ENCODE measurements at regions not wholly inside any gene's neighbourhood (a gene's known extent, or its start where the extent isn't known, plus 50 kb on each side); places are given as distances from the start of the nearest gene placed in this dataset.

DNA sequence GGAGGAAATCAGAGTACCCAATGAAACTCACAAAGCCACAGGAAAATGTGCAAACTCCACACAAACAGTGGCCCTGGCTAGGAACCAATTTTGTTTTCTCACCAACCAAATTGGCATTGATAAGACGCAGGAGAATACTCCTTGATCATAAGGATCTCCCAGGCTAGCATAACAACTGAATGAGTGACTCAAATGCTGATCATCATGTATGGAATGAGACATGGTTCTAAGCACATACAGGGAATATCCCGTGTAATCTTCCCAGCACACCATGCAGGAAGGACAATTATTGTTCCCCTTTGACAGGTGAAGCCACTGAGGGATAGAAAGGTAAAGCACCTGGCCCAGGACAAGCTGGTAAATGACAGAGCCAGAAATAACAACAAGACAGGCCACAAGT, 180.0 kb upstream of the DUSP10 start:
- Mint-ChIP-seq H3K4me1 (ENCODE audit: low read depth) (no peaks in the 10 kb centered on the region), H3K9me3 (no peaks in the 10 kb centered on the region), H3K4me3 (no peak overlapping the region), H3K27ac (no peak overlapping the region), H3K36me3 (ENCODE audit: low read depth) (no peaks in the 10 kb centered on the region), H3K27me3 (ENCODE audit: low read depth) (no peaks in the 10 kb centered on the region)
- no peak for DNase-seq (ENCODE audit: low spot score)

DNA sequence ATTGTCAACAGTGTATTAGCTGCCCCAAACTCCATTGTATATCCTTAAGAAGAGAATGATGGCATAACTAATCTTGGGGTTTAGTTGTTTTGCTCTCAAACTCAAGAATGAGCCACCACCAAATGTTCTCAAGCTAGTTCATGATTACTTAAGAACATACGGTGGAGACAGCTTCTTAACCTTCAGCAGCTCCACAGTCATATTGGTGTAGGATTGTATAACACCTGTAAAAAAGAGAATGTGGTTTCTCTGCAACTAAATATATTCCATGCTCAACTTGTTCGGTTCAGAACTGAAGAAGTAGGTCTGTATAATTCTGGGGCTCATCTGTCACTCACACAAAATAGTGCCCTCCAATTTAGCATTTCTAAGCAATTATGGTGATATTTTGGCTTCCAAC, 177.9 kb upstream of the DUSP10 start:
- DNase-seq (ENCODE audit: low spot score) = no peak
- H3K4me1 Mint-ChIP-seq (ENCODE audit: low read depth) = no peaks in the 10 kb centered on the region
- H3K9me3 Mint-ChIP-seq = no peaks in the 10 kb centered on the region
- H3K27ac Mint-ChIP-seq = no peak overlapping the region
- H3K36me3 Mint-ChIP-seq (ENCODE audit: low read depth) = no peaks in the 10 kb centered on the region
- H3K4me3 Mint-ChIP-seq = no peak overlapping the region
- H3K27me3 Mint-ChIP-seq (ENCODE audit: low read depth) = no peaks in the 10 kb centered on the region

GRCh38 chr1:221919341-221919740, 177.5 kb upstream of the DUSP10 start:
- Mint-ChIP-seq H3K9me3 (no peaks in the 10 kb centered on the region), H3K36me3 (ENCODE audit: low read depth) (no peaks in the 10 kb centered on the region), H3K27me3 (ENCODE audit: low read depth) (no peaks in the 10 kb centered on the region), H3K4me3 (no peak overlapping the region), H3K27ac (no peak overlapping the region), H3K4me1 (ENCODE audit: low read depth) (no peaks in the 10 kb centered on the region)
- no peak for DNase-seq (ENCODE audit: low spot score)

DNA sequence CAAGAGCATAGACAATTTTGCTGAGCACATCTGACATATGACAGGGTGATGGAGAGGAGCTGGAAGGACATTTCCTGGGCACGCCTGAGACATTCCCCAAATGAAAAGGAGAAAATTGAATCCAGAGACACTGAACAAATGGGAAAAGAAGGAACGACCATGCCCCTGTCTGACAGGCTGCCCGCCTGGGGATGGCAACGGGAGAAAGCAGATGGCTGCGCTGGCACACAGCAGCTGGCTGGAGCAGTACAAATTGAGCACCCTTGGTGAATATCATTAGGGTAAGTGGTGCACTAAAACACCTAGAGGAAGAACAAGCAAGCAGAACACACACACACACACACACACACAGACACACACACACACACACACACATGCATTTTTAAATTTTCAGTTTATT, 174.3 kb upstream of the DUSP10 start:
- peaks cover 8% of the 10 kb centered on the region for H3K4me1 Mint-ChIP-seq (ENCODE audit: low read depth)
- no peaks in the 10 kb centered on the region for H3K27me3 Mint-ChIP-seq (ENCODE audit: low read depth)
- no peaks in the 10 kb centered on the region for H3K9me3 Mint-ChIP-seq
- H3K36me3 Mint-ChIP-seq (ENCODE audit: low read depth) = no peaks in the 10 kb centered on the region
- H3K27ac Mint-ChIP-seq = no peak overlapping the region
- no peak overlapping the region for H3K4me3 Mint-ChIP-seq
- DNase-seq (ENCODE audit: low spot score) = no peak

GRCh38 chr1:221915764-221916163, 173.9 kb upstream of the DUSP10 start:
- no peaks in the 10 kb centered on the region for H3K9me3 Mint-ChIP-seq
- H3K27me3 Mint-ChIP-seq (ENCODE audit: low read depth) = no peaks in the 10 kb centered on the region
- no peak overlapping the region for H3K27ac Mint-ChIP-seq

GRCh38 chr1:221913351-221913892, 171.5 kb upstream of the DUSP10 start:
- H3K27ac Mint-ChIP-seq = no peak overlapping the region
- H3K36me3 Mint-ChIP-seq (ENCODE audit: low read depth) = no peaks in the 10 kb centered on the region
- H3K27me3 Mint-ChIP-seq (ENCODE audit: low read depth) = peaks cover 5% of the 10 kb centered on the region
- no peak for DNase-seq (ENCODE audit: low spot score)
- no peaks in the 10 kb centered on the region for H3K9me3 Mint-ChIP-seq
- H3K4me1 Mint-ChIP-seq (ENCODE audit: low read depth) = peaks cover 8% of the 10 kb centered on the region
- H3K4me3 Mint-ChIP-seq = no peak overlapping the region

More at GRCh38 chr1:221915764-221916163, 173.9 kb upstream of the DUSP10 start:
- Mint-ChIP-seq H3K4me1 (ENCODE audit: low read depth) (peaks cover 8% of the 10 kb centered on the region), H3K36me3 (ENCODE audit: low read depth) (no peaks in the 10 kb centered on the region), H3K4me3 (no peak overlapping the region)
- DNase-seq (ENCODE audit: low spot score) = no peak

DNA sequence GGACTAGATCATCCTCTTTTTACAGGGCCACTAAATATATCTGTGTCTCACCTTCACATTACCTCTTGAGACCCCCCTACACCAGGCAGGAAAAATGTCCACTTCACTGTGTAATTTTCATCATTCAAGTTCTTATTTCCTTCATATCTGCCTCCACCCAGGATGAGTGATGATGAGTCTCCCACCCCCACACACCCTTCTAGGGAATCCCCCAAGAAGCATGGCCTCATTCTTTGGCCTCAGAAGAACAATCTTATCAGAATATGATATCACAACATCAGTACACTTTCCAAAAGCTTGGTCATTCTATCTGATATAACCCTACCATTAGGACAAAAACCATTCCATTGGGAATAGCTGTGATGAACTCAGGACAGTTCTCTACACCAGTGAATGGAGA, 170.3 kb upstream of the DUSP10 start:
- Mint-ChIP-seq H3K9me3 (no peaks in the 10 kb centered on the region), H3K27ac (no peak overlapping the region), H3K4me1 (ENCODE audit: low read depth) (peaks cover 8% of the 10 kb centered on the region), H3K27me3 (ENCODE audit: low read depth) (peaks cover 5% of the 10 kb centered on the region), H3K36me3 (ENCODE audit: low read depth) (no peaks in the 10 kb centered on the region), H3K4me3 (no peak overlapping the region)
- peak; percentile 29 for DNase-seq (ENCODE audit: low spot score)

GRCh38 chr1:221911714-221912113, 169.8 kb upstream of the DUSP10 start:
- Mint-ChIP-seq H3K27ac (no peak overlapping the region), H3K27me3 (ENCODE audit: low read depth) (peaks cover 5% of the 10 kb centered on the region), H3K4me1 (ENCODE audit: low read depth) (peaks cover 8% of the 10 kb centered on the region), H3K9me3 (no peaks in the 10 kb centered on the region), H3K4me3 (no peak overlapping the region), H3K36me3 (ENCODE audit: low read depth) (no peaks in the 10 kb centered on the region)
- no peak for DNase-seq (ENCODE audit: low spot score)

DNA sequence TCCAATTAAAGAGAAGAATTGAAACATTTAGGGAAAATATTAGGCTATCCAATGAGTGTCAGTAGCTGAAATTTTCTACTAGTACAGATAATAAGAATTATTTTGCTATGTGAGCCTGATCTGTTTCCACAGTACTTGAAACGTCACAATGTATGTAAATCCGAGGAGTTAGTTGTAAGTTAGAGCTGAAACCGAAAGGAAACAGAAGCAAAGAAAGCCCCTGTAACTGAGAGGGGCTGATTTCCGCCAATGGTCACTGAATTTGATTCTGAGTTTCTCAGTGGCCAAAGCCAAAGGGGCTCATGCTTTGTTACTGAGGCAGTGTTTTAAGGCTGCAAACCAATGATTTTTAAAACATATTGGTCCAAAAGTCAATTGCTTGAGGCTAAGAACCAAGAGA, 168.3 kb upstream of the DUSP10 start:
- H3K4me3 Mint-ChIP-seq = no peak overlapping the region
- H3K36me3 Mint-ChIP-seq (ENCODE audit: low read depth) = no peaks in the 10 kb centered on the region
- H3K4me1 Mint-ChIP-seq (ENCODE audit: low read depth) = peaks cover 8% of the 10 kb centered on the region
- H3K27me3 Mint-ChIP-seq (ENCODE audit: low read depth) = peaks cover 5% of the 10 kb centered on the region
- no peaks in the 10 kb centered on the region for H3K9me3 Mint-ChIP-seq
- DNase-seq (ENCODE audit: low spot score) = no peak
- no peak overlapping the region for H3K27ac Mint-ChIP-seq

- Mint-ChIP-seq H3K9me3 (no peaks in the 10 kb centered on the region), H3K4me1 (ENCODE audit: low read depth) (peaks cover 8% of the 10 kb centered on the region), H3K27me3 (ENCODE audit: low read depth) (peaks cover 5% of the 10 kb centered on the region), H3K27ac (no peak overlapping the region), H3K36me3 (ENCODE audit: low read depth) (no peaks in the 10 kb centered on the region), H3K4me3 (no peak overlapping the region)
- DNase-seq (ENCODE audit: low spot score) = no peak
Observed at GRCh38 chr1:221908573-221908972, 166.7 kb upstream of the DUSP10 start.

GRCh38 chr1:221907166-221907932, 165.5 kb upstream of the DUSP10 start:
- Mint-ChIP-seq H3K9me3 (no peaks in the 10 kb centered on the region), H3K27me3 (ENCODE audit: low read depth) (peaks cover 5% of the 10 kb centered on the region), H3K36me3 (ENCODE audit: low read depth) (no peaks in the 10 kb centered on the region), H3K4me3 (no peak overlapping the region), H3K4me1 (ENCODE audit: low read depth) (peaks cover 8% of the 10 kb centered on the region), H3K27ac (no peak overlapping the region)
- DNase-seq (ENCODE audit: low spot score) = no peak

GRCh38 chr1:221905802-221906201, 163.9 kb upstream of the DUSP10 start:
- Mint-ChIP-seq H3K27me3 (ENCODE audit: low read depth) (peaks cover 5% of the 10 kb centered on the region), H3K27ac (no peak overlapping the region), H3K36me3 (ENCODE audit: low read depth) (no peaks in the 10 kb centered on the region), H3K4me3 (no peak overlapping the region), H3K4me1 (ENCODE audit: low read depth) (no peaks in the 10 kb centered on the region), H3K9me3 (no peaks in the 10 kb centered on the region)
- DNase-seq (ENCODE audit: low spot score) = no peak

DNA sequence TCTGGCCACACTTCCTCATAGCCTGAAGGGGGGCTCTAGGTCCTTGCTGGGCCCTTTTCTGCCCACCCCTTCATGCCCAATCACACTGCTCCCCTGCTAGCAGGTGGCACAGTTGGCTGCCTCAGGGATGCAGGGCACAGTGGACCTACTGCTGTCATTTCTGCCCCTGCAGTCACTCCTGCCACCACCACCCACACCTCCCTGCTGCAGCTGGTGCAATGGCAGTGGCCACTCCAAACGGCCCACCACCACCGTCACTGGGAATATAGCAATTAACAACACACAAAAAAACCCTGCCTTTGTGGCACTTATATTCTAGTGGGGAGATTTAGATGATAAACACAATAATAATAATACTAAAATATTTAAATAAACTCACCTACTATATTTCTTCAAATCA, 162.4 kb upstream of the DUSP10 start:
- Mint-ChIP-seq H3K4me3 (no peak overlapping the region), H3K27ac (no peak overlapping the region), H3K36me3 (ENCODE audit: low read depth) (no peaks in the 10 kb centered on the region), H3K4me1 (ENCODE audit: low read depth) (no peaks in the 10 kb centered on the region), H3K27me3 (ENCODE audit: low read depth) (peaks cover 1% of the 10 kb centered on the region), H3K9me3 (no peaks in the 10 kb centered on the region)
- DNase-seq (ENCODE audit: low spot score) = no peak

GRCh38 chr1:221903594-221903993, 161.7 kb upstream of the DUSP10 start:
- Mint-ChIP-seq H3K9me3 (no peaks in the 10 kb centered on the region), H3K27me3 (ENCODE audit: low read depth) (no peaks in the 10 kb centered on the region), H3K4me1 (ENCODE audit: low read depth) (no peaks in the 10 kb centered on the region), H3K36me3 (ENCODE audit: low read depth) (no peaks in the 10 kb centered on the region), H3K27ac (no peak overlapping the region), H3K4me3 (no peak overlapping the region)
- no peak for DNase-seq (ENCODE audit: low spot score)

GRCh38 chr1:221902961-221903360, 161.1 kb upstream of the DUSP10 start:
- H3K4me1 Mint-ChIP-seq (ENCODE audit: low read depth) = no peaks in the 10 kb centered on the region
- H3K36me3 Mint-ChIP-seq (ENCODE audit: low read depth) = no peaks in the 10 kb centered on the region
- H3K27me3 Mint-ChIP-seq (ENCODE audit: low read depth) = no peaks in the 10 kb centered on the region
- no peak overlapping the region for H3K4me3 Mint-ChIP-seq
- no peak for DNase-seq (ENCODE audit: low spot score)
- H3K27ac Mint-ChIP-seq = no peak overlapping the region
- H3K9me3 Mint-ChIP-seq = no peaks in the 10 kb centered on the region

All from T-helper 2 cell treated with Interferon-gamma antibody and Interleukin-4, amounts not matched to agents 5 μg/mL and 100 μg/mL, for 36 hours (primary cell).